GM12878 (cell line): ENCODE measurements at regions not wholly inside any gene's neighbourhood (a gene's known extent, or its start where the extent isn't known, plus 50 kb on each side); places are given as distances from the start of the nearest gene placed in this dataset.

ENCODE experiments used
- ATAC-seq: fragments of 200-7000 bp; cut with Tn5 transposase; 3 replicates; pipeline ENCODE4 v1.9.1; 2020; ENCODE audit warnings: mild to moderate bottlenecking, moderate library complexity
- BruUV-seq: library from RNA; stranded (reverse); fragments of 400-500 nt; replicated peaks from 2 replicates; lab custom pipeline; 2021; lab: Mats Ljungman, UMichigan
- CTCF ChIA-PET: fragments of 300-600 bp; sonication (Branson Sonifier 250); formaldehyde crosslinking; extraction: SDS; loops from one replicate; lab custom pipeline; 2021; ENCODE audit warnings: inconsistent platforms; lab: Yijun Ruan, JAX
- POLR2A ChIA-PET: fragments of 350-600 bp; formaldehyde crosslinking; extraction: SDS; loops from one replicate; lab custom pipeline; 2021; ENCODE audit warnings: inconsistent platforms; lab: Charles Lee
- RAD21 ChIA-PET: fragments of 300-600 bp; sonication (Branson Sonifier 250); formaldehyde crosslinking; loops from one replicate; lab custom pipeline; 2023; ENCODE audit warnings: antibody characterized with exemption; ENCODE audit not compliant: unreplicated experiment; lab: Charles Lee
- SMC1A ChIA-PET: fragments of 300-600 bp; sonication (Branson Sonifier 250); formaldehyde crosslinking; loops from one replicate; lab custom pipeline; 2023; ENCODE audit not compliant: unreplicated experiment, uncharacterized antibody; lab: Charles Lee
- DNase-seq: peaks from one replicate; pipeline ENCODE4 v3.0.0-alpha.2; 2011; ENCODE audit warnings: low read depth, low spot score
- FAIRE-seq: peaks from 3 replicates; lab custom pipeline; 2011; peaks lifted over from hg19 to GRCh38; lab: Jason Lieb, UNC
- H2AFZ ChIP-seq: 2 replicates; pipeline ENCODE4 v1.6.0; 2011; ENCODE audit warnings: low read depth, low read length, control low read depth; ENCODE audit not compliant: control insufficient read depth
- H3K27ac ChIP-seq: 2 replicates; pipeline ENCODE4 v1.5.1; 2011; ENCODE audit warnings: control low read depth; ENCODE audit not compliant: control insufficient read depth, insufficient read depth
- H3K27me3 ChIP-seq, 2 experiments: replicated peaks in 1 of 2; 2 replicates each; pipeline versions ENCODE4 v1.6.0 to v1.6.1; 2011; ENCODE audit warnings: low read length in 1 of 2; ENCODE audit not compliant: control insufficient read depth in 2 of 2, insufficient read depth in 2 of 2
- H3K36me3 ChIP-seq, 2 experiments: 2 replicates each; pipeline ENCODE4 v1.5.1; 2011; ENCODE audit warnings: low read length in 1 of 2; ENCODE audit not compliant: control insufficient read depth in 2 of 2, insufficient read depth in 2 of 2
- H3K4me1 ChIP-seq: 2 replicates; pipeline ENCODE4 v1.6.1; 2011; ENCODE audit warnings: mild to moderate bottlenecking, low read length, moderate library complexity, mixed read lengths; ENCODE audit not compliant: control insufficient read depth, insufficient read depth
- H3K4me2 ChIP-seq: 2 replicates; pipeline ENCODE4 v1.6.0; 2011; ENCODE audit warnings: control low read depth; ENCODE audit not compliant: control insufficient read depth, insufficient read depth
- H3K4me3 ChIP-seq: fragments of 200-600 bp; sonication (generic); 2 replicates; pipeline ENCODE4 v1.5.1; 2016
- H3K79me2 ChIP-seq: 2 replicates; pipeline ENCODE4 v1.6.0; 2011; ENCODE audit warnings: low read length; ENCODE audit not compliant: control insufficient read depth, insufficient read depth
- H3K9ac ChIP-seq: 2 replicates; pipeline ENCODE4 v1.8.0; 2011; ENCODE audit warnings: low read length, control low read depth, mixed read lengths; ENCODE audit not compliant: control insufficient read depth, insufficient read depth
- H3K9me3 ChIP-seq: replicated peaks from 3 replicates; pipeline ENCODE4 v1.5.1; 2011; ENCODE audit warnings: mild to moderate bottlenecking, low read length; ENCODE audit not compliant: control insufficient read depth, insufficient read depth
- H4K20me1 ChIP-seq: 2 replicates; pipeline ENCODE4 v1.6.0; 2011; ENCODE audit not compliant: control insufficient read depth, insufficient read depth
- CTCF ChIP-seq, 3 experiments: IDR thresholded peaks in 2 of 3; conservative IDR thresholded peaks in 1 of 3; 2 replicates each; pipeline ENCODE4 v1.5.1; 2011; ENCODE audit warnings: low read depth in 3 of 3, low read length in 3 of 3, mild to moderate bottlenecking in 3 of 3, control low read depth in 2 of 3, moderate library complexity in 2 of 3, inconsistent platforms in 1 of 3, mixed read lengths in 1 of 3; ENCODE audit not compliant: control insufficient read depth in 2 of 3, insufficient read depth in 1 of 3; ENCODE audit errors: extremely low read depth in 1 of 3
- CUX1 ChIP-seq: IDR thresholded peaks from 2 replicates; pipeline ENCODE4 v1.6.1; 2012; ENCODE audit warnings: improper control_type of control experiment, low read depth, low read length; ENCODE audit not compliant: insufficient replicate concordance
- EZH2 ChIP-seq: IDR thresholded peaks from 2 replicates; pipeline ENCODE4 v1.6.1; 2012; ENCODE audit warnings: low read depth, mild to moderate bottlenecking, control low read depth, inconsistent platforms, low read length, borderline replicate concordance; ENCODE audit not compliant: control insufficient read depth
- PML ChIP-seq: IDR thresholded peaks from 2 replicates; pipeline ENCODE4 v1.6.1; 2012; ENCODE audit warnings: low read length, inconsistent platforms
- RBBP5 ChIP-seq: fragments of 200-600 bp; sonication (generic); conservative IDR thresholded peaks from 2 replicates; pipeline ENCODE4 v1.6.1; 2016
- STAT1 ChIP-seq: fragments of 450-650 bp; conservative IDR thresholded peaks from 2 replicates; pipeline ENCODE4 v1.6.1; 2014; ENCODE audit warnings: antibody characterized with exemption, mild to moderate bottlenecking
- ZNF217 ChIP-seq: fragments of 450-650 bp; IDR thresholded peaks from 2 replicates; pipeline ENCODE4 v1.6.1; 2017; ENCODE audit warnings: antibody characterized with exemption, mild to moderate bottlenecking
- WGBS: methylation state at CpG from one replicate; pipeline ENCODE4 v1.1.6; 2016; ENCODE audit warnings: low lambda C conversion rate; ENCODE audit not compliant: insufficient replicate concordance, insufficient coverage; ENCODE audit errors: missing lambda C conversion rate; 5-methylcytosine and 5-hydroxymethylcytosine counted together
- in situ Hi-C: fragments of 300-500 bp; cut with MboI; formaldehyde crosslinking; loops from 9 replicates; pipeline ENCODE4 v1.14.3; 2018; ENCODE audit warnings: mixed read lengths
- intact Hi-C: fragments of 100-400 bp; cut with micrococcal nuclease; formaldehyde crosslinking; loops from one replicate; pipeline ENCODE4 v1.14.2; 2022; ENCODE audit not compliant: unreplicated experiment

- TF ChIP-seq CTCF (IDR thresholded peaks at IDR 0.05 in 2 of 3, conservative IDR thresholded peaks at IDR 0.05 in 1 of 3; ENCODE audit: control insufficient read depth in 2 of 3, extremely low read depth in 1 of 3, insufficient read depth in 1 of 3, low read depth in 3 of 3, low read length in 3 of 3) (no peak), ZNF217 (no peak)
Observed at GRCh38 chr2:5885451-5886173, 193.4 kb downstream of the SOX11 start (continued).

- 6% methylated on average over 6 of the region's 6 CpGs for WGBS
- DNase-seq (no peak), FAIRE-seq (no peak), ATAC-seq (no peak)
- no TSS peak for BruUV-seq
- ChIA-PET CTCF (interaction anchor here (1.2 to 1.3 kb wide), 2 partner anchors 16 to 31 kb away, joined by 3 to 4 read pairs; no protein-coding TSS in a partner anchor), POLR2A (no interaction called here), SMC1A (interaction anchor here (0.7 to 1.5 kb wide), 4 partner anchors 22 to 190 kb away, joined by 3 to 4 read pairs (median 4); no protein-coding TSS in a partner anchor), RAD21 (no interaction called here)
- Histone ChIP-seq H3K9me3 (no peaks in the 10 kb centered on the region), H3K4me1 (no peaks in the 10 kb centered on the region), H2AFZ (no peak overlapping the region), H4K20me1 (no peaks in the 10 kb centered on the region), H3K4me3 (no peak overlapping the region), H3K36me3 (no peaks in the 10 kb centered on the region), H3K27ac (no peak overlapping the region), H3K9ac (no peak overlapping the region), H3K79me2 (no peaks in the 10 kb centered on the region), H3K4me2 (no peak overlapping the region), H3K27me3 (no peaks in the 10 kb centered on the region)
- no peak for TF ChIP-seq STAT1
- no peak for TF ChIP-seq RBBP5
- no peak for TF ChIP-seq PML
- no peak for TF ChIP-seq EZH2
- no peak for TF ChIP-seq CUX1
- intact Hi-C loops (no loop called here), in situ Hi-C loops (no loop called here)
Observed at GRCh38 chr2:5886462-5886861, 194.3 kb downstream of the SOX11 start.
